ENCODE measurements at regions not wholly inside any gene's neighbourhood (a gene's known extent, or its start where the extent isn't known, plus 50 kb on each side); places are given as distances from the start of the nearest gene placed in this dataset.

- no peak for TF ChIP-seq CTCF (IDR thresholded peaks at IDR 0.05)
- no peak for TF ChIP-seq EZH2 (IDR thresholded peaks at IDR 0.05; ENCODE audit: borderline replicate concordance, insufficient read depth, low read depth, low read length, poor library complexity, severe bottlenecking)
Observed at GRCh38 chr3:164230385-164231094, 847.8 kb downstream of the SI start.

Data from B cell (primary cell).